Neuronal stem cell (in vitro differentiated cells): ENCODE measurements at regions not wholly inside any gene's neighbourhood (a gene's known extent, or its start where the extent isn't known, plus 50 kb on each side); places are given as distances from the start of the nearest gene placed in this dataset.
"Not testable (repeated sequence)": the region's sequence is repeated elsewhere in the genome, so short reads cannot be mapped to it uniquely, and the experiment has no call there.

Experiments
- DNase-seq: peaks from one replicate; pipeline ENCODE4 v3.0.0-alpha.2; 2013; ENCODE audit warnings: low spot score
- H2AFZ ChIP-seq: one replicate; pipeline ENCODE4 v1.6.1; 2013; ENCODE audit warnings: mild to moderate bottlenecking, low read length, inconsistent platforms
- H2AK5ac ChIP-seq: 2 replicates; pipeline ENCODE4 v1.6.1; 2013; ENCODE audit warnings: low read depth, mild to moderate bottlenecking, inconsistent platforms, low read length, moderate library complexity, mixed read lengths
- H2BK120ac ChIP-seq: 2 replicates; pipeline ENCODE4 v1.6.1; 2013; ENCODE audit warnings: low read depth, mild to moderate bottlenecking, inconsistent platforms, low read length, moderate library complexity, mixed read lengths
- H2BK12ac ChIP-seq: one replicate; pipeline ENCODE4 v1.6.1; 2013; ENCODE audit warnings: low read length, inconsistent platforms
- H2BK15ac ChIP-seq: 2 replicates; pipeline ENCODE4 v1.6.1; 2013; ENCODE audit warnings: mild to moderate bottlenecking, low read length, inconsistent platforms, mixed read lengths
- H2BK5ac ChIP-seq: one replicate; pipeline ENCODE4 v1.6.1; 2013; ENCODE audit warnings: inconsistent platforms, mild to moderate bottlenecking, low read length, moderate library complexity
- H3K14ac ChIP-seq: one replicate; pipeline ENCODE4 v1.6.1; 2013; ENCODE audit warnings: low read length, inconsistent platforms
- H3K18ac ChIP-seq: 2 replicates; pipeline ENCODE4 v1.6.1; 2013; ENCODE audit warnings: low read length, inconsistent platforms
- H3K23ac ChIP-seq: 2 replicates; pipeline ENCODE4 v1.6.1; 2013; ENCODE audit warnings: low read depth, mild to moderate bottlenecking, mixed read lengths, low read length, inconsistent platforms; ENCODE audit not compliant: poor library complexity
- H3K27ac ChIP-seq: replicated peaks from 3 replicates; pipeline ENCODE4 v1.5.1; 2013; ENCODE audit warnings: low read length, inconsistent platforms
- H3K27me3 ChIP-seq, 3 experiments: 2 replicates each; pipeline ENCODE4 v1.6.1; 2013; ENCODE audit warnings: low read length in 3 of 3, mild to moderate bottlenecking in 2 of 3, inconsistent platforms in 1 of 3, low read depth in 1 of 3, mixed read lengths in 1 of 3, moderate library complexity in 1 of 3; ENCODE audit not compliant: control insufficient read depth in 3 of 3, insufficient read depth in 3 of 3
- H3K36me3 ChIP-seq, 2 donors: replicated peaks in 1 of 2; 2 replicates each; pipeline ENCODE4 v1.6.1; 2013; ENCODE audit warnings: low read length in 2 of 2; ENCODE audit not compliant: control insufficient read depth in 2 of 2, insufficient read depth in 2 of 2
- H3K4ac ChIP-seq: 2 replicates; pipeline ENCODE4 v1.6.1; 2013; ENCODE audit warnings: inconsistent platforms, mild to moderate bottlenecking, low read length, moderate library complexity
- H3K4me1 ChIP-seq, 2 donors: 1 replicate in 1 of 2; 2 replicates in 1 of 2; pipeline ENCODE4 v1.6.1; 2013; ENCODE audit warnings: low read length in 2 of 2, low read depth in 1 of 2; ENCODE audit not compliant: control insufficient read depth in 2 of 2, insufficient read depth in 1 of 2
- H3K4me2 ChIP-seq: one replicate; pipeline ENCODE4 v1.6.1; 2013; ENCODE audit warnings: mild to moderate bottlenecking, low read length, inconsistent platforms; ENCODE audit not compliant: insufficient read depth, poor library complexity, severe bottlenecking
- H3K4me3 ChIP-seq, 2 donors: 2 replicates each; pipeline ENCODE4 v1.5.1; 2013; ENCODE audit warnings: low read length in 2 of 2, mild to moderate bottlenecking in 2 of 2, inconsistent platforms in 1 of 2, moderate library complexity in 1 of 2
- H3K79me1 ChIP-seq: one replicate; pipeline ENCODE4 v1.6.1; 2013; ENCODE audit warnings: low read depth, mild to moderate bottlenecking, inconsistent platforms, low read length, moderate library complexity
- H3K9ac ChIP-seq: one replicate; pipeline ENCODE4 v1.6.1; 2013; ENCODE audit warnings: mild to moderate bottlenecking, low read depth, low read length, inconsistent platforms; ENCODE audit not compliant: poor library complexity
- H3K9me3 ChIP-seq, 2 donors: replicated peaks in 1 of 2; 2 replicates each; pipeline versions ENCODE3 to v1.6.1; 2013; ENCODE audit warnings: low read length in 2 of 2, mild to moderate bottlenecking in 2 of 2, inconsistent platforms in 1 of 2, low read depth in 1 of 2, mixed read lengths in 1 of 2, moderate library complexity in 1 of 2; ENCODE audit not compliant: control insufficient read depth in 2 of 2, insufficient read depth in 1 of 2
- H4K8ac ChIP-seq: one replicate; pipeline ENCODE4 v1.6.1; 2013; ENCODE audit warnings: low read depth, mild to moderate bottlenecking, inconsistent platforms, low read length, moderate library complexity
- H4K91ac ChIP-seq: one replicate; pipeline ENCODE4 v1.6.1; 2013; ENCODE audit warnings: low read length, low read depth, mild to moderate bottlenecking, inconsistent platforms; ENCODE audit not compliant: poor library complexity
- WGBS, 2 donors: extraction: QIAGEN DNeasy Blood & Tissue Kit; methylation state at CpG; one replicate each; pipeline ENCODE4 v1.1.7; 2013; ENCODE audit warnings: missing lambda C conversion rate in 2 of 2, mixed read lengths in 1 of 2; ENCODE audit not compliant: insufficient read length in 2 of 2, insufficient replicate concordance in 1 of 2; ENCODE audit errors: extremely low coverage in 2 of 2; 5-methylcytosine and 5-hydroxymethylcytosine counted together

DNA sequence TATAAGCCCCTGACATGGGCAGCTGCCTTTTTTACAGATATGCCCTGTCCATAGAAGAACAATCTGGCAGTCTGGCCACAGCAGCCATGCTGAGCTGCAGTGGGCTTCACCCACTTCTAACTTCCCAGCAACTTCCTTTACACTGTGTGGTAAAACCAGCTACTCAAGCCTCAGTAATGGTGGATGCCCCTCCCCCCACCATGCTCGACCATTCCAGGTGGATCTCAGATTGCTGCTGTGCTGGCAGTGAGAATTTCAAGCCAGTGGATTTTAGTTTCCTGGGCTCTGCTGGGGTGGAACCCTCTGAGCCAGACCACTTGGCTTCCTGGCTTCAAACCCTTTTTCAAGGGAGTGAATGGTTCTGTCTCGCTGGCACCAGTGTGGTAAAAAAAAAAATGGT, 355.9 kb upstream of the EDA2R start:
- Histone ChIP-seq H3K4me1 (no peaks in the 10 kb centered on the region), H2BK120ac (no peak overlapping the region), H2AK5ac (no peak overlapping the region), H3K9me3 (no peaks in the 10 kb centered on the region), H2AFZ (no peak overlapping the region), H3K18ac (no peak overlapping the region), H2BK15ac (no peak overlapping the region), H2BK12ac (no peak overlapping the region), H3K14ac (no peak overlapping the region), H3K79me1 (no peaks in the 10 kb centered on the region), H2BK5ac (no peak overlapping the region), H3K27ac (no peak overlapping the region), H3K4me2 (no peak overlapping the region), H3K27me3 (no peaks in the 10 kb centered on the region), H3K36me3 (no peaks in the 10 kb centered on the region), H4K91ac (no peak overlapping the region), H3K4me3 (no peak overlapping the region), H3K23ac (no peak overlapping the region), H3K4ac (no peak overlapping the region), H3K9ac (no peak overlapping the region), H4K8ac (no peak overlapping the region)
- WGBS, 2 donors, result no CpG with 5 or more reads among the region's 2 CpGs
- no peak for DNase-seq

DNA sequence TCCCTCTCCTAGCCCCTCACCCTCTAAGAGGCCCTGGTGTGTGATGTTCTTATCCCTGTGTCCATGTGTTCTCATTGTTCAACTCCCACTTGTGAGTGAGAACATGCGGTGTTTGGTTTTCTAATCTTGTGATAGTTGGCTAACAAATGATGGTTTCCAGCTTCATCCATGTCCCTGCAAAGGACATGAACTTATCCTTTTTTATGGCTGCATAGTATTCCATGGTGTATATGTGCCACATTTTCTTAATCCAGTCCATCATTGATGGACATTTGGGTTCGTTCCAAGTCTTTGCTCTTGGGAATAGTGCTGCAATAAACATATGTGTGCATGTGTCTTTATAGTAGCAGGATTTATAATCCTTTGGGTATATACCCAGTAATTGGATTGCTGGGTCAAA, 353.2 kb upstream of the EDA2R start:
- H3K4me2 ChIP-seq, H4K8ac ChIP-seq, H3K27me3 ChIP-seq, H3K9me3 ChIP-seq, H2BK15ac ChIP-seq, H3K36me3 ChIP-seq, H3K27ac ChIP-seq, H3K18ac ChIP-seq, H4K91ac ChIP-seq, H2AFZ ChIP-seq, H2BK120ac ChIP-seq, H2BK5ac ChIP-seq, H2AK5ac ChIP-seq, H3K14ac ChIP-seq, H3K23ac ChIP-seq, H3K4ac ChIP-seq, H2BK12ac ChIP-seq, H3K9ac ChIP-seq, H3K79me1 ChIP-seq, DNase-seq, H3K4me3 ChIP-seq, H3K4me1 ChIP-seq: not testable (repeated sequence)
- WGBS, 2 donors, result no CpG with 5 or more reads among the region's 2 CpGs

DNA sequence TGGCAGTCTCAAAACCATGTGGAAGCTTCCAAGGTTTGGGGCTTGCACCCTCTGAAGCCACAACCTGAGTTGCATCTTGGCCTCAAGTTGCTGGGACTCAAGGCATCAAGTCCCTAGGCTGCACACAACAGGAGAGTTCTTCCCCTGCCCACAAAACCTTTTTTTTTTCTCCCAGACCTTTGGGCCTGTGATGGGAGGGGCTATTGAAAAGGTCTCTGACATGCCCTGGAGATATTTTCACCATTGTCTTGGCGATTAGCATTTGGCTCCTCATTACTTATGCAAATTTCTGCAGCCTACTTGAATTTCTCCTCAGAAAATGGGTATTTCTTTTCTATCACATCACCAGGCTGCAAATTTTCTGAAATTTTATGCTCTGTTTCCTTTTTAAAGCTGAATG, 349.5 kb upstream of the EDA2R start:
- no peak overlapping the region for H2BK12ac ChIP-seq

DNA sequence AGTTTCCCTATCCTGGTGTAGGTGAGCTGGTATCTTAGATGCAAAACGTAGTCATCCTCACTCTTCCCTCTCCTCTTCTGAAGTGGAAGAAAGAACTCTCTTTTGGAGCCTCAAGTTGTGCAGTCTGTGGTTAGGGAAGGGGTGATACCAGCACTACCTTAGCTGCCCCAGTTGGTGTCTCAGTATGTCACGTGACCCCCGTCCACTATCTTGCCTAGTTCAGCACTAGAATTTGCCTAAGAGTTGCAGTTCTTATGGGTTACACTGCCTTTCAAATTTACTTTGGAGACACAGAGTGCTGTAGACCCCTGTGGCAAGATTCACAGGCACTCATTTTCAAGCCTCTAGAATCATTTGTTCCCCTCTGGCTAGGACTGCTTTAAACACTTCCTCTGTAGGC, 322.8 kb upstream of the EDA2R start:
- no CpG with 5 or more reads among the region's 3 CpGs for whole genome bisulfite sequencing, 2 donors
- no peaks in the 10 kb centered on the region for H3K27me3 ChIP-seq
- no peaks in the 10 kb centered on the region for H3K79me1 ChIP-seq
- H3K4ac ChIP-seq, result no peak overlapping the region
- H2AK5ac ChIP-seq, result no peak overlapping the region
- no peak overlapping the region for H3K4me3 ChIP-seq
- H3K14ac ChIP-seq, result no peak overlapping the region
- H2BK12ac ChIP-seq, result no peak overlapping the region
- no peak overlapping the region for H3K18ac ChIP-seq
- H2BK5ac ChIP-seq, result no peak overlapping the region
- H4K91ac ChIP-seq, result no peak overlapping the region
- H3K36me3 ChIP-seq, result no peaks in the 10 kb centered on the region
- H3K9ac ChIP-seq, result no peak overlapping the region
- H2BK120ac ChIP-seq, result no peak overlapping the region
- H4K8ac ChIP-seq, result no peak overlapping the region
- H3K23ac ChIP-seq, result no peak overlapping the region
- H3K4me1 ChIP-seq, result no peaks in the 10 kb centered on the region
- H3K4me2 ChIP-seq, result no peak overlapping the region
- H2AFZ ChIP-seq, result no peak overlapping the region
- peaks cover 0 to 2% of the 10 kb centered on the region in 2 donors for H3K9me3 ChIP-seq
- H2BK15ac ChIP-seq, result no peak overlapping the region
- DNase-seq, result no peak
- no peak overlapping the region for H3K27ac ChIP-seq

More for the DNA sequence above, 349.5 kb upstream of the EDA2R start:
- DNase-seq, result no peak
- Histone ChIP-seq H4K91ac (no peak overlapping the region), H3K27ac (no peak overlapping the region), H3K9me3 (no peaks in the 10 kb centered on the region), H3K14ac (no peak overlapping the region), H3K27me3 (no peaks in the 10 kb centered on the region), H2BK120ac (no peak overlapping the region), H3K9ac (no peak overlapping the region), H3K36me3 (no peaks in the 10 kb centered on the region), H2BK15ac (no peak overlapping the region), H2AFZ (no peak overlapping the region), H3K18ac (no peak overlapping the region), H3K4me2 (no peak overlapping the region), H3K4ac (no peak overlapping the region), H3K79me1 (no peaks in the 10 kb centered on the region), H2BK5ac (no peak overlapping the region), H4K8ac (no peak overlapping the region), H3K23ac (no peak overlapping the region), H2AK5ac (no peak overlapping the region), H3K4me3 (no peak overlapping the region), H3K4me1 (no peaks in the 10 kb centered on the region)
- WGBS, 2 donors, result no CpG with 5 or more reads among the region's 1 CpG
